ENCODE measurements at regions not wholly inside any gene's neighbourhood (a gene's known extent, or its start where the extent isn't known, plus 50 kb on each side); places are given as distances from the start of the nearest gene placed in this dataset.
"Not testable (repeated sequence)": the region's sequence is repeated elsewhere in the genome, so short reads cannot be mapped to it uniquely, and the experiment has no call there.

- DNase-seq (ENCODE audit: missing footprints); intact Hi-C loops (cut with DNase I); ATAC-seq: not testable (repeated sequence)
Measured at GRCh38 chr2:203626247-203626646, 80.2 kb upstream of the CD28 start.

DNA sequence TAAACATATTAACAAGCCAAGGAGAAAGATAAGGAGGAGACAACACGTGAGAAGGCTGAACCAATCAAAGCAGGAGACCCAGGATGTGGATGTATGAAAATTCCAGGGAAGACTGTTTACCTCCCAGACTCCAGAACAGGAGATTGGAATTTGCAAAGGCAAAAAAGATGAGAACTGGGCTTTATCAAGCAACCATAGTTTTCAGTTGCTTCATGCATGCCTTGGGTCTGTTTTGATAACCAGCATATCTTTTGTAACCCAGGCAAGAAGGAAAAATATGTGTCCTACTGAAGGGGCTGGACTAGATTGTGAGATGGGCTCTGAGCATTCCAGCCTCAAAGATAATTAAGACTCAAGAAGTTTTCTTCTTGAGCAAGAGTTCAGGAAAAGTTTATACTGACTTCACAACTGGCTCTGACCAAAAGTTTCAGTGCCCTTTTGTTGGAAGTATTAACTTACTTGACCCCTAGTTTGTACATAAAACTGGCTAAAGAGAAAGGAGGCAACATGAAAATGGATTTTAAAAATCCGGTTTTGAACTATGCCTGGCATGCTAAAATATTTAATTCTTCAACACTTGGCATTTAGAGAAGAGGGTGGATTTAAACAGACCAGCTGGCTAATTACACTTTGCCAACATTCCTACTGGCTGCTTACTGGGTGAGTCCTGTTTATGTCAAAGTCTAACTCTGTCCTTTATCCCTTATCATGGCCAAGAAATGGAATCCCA is 79.3 kb upstream of the CD28 start:
- DNase-seq (ENCODE audit: missing footprints): no peak
- intact Hi-C loops (cut with DNase I): no loop called here
- ATAC-seq: peak; percentile 67

DNA sequence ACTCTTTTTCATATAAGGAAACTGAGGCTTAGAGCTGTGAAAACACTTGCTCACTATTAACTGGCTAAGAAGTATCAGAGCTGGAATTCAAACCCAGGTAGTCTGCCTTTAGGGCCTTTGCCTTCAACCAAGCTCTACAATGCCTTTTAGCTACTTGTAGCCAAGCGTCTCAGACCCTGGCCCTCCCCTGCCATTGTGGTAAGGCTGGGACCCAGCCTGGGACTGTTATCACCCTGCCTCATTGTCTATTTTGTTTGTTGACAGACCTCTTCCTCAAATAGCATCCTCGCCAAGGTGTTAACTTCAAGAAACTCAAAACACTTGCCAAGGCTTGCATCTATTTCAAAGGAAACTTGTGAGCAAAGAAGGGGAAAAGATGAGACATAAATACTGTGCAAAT is 76.7 kb upstream of the CD28 start:
- intact Hi-C loops (cut with DNase I): no loop called here
- ATAC-seq (no peak), DNase-seq (ENCODE audit: missing footprints) (no peak)

DNA sequence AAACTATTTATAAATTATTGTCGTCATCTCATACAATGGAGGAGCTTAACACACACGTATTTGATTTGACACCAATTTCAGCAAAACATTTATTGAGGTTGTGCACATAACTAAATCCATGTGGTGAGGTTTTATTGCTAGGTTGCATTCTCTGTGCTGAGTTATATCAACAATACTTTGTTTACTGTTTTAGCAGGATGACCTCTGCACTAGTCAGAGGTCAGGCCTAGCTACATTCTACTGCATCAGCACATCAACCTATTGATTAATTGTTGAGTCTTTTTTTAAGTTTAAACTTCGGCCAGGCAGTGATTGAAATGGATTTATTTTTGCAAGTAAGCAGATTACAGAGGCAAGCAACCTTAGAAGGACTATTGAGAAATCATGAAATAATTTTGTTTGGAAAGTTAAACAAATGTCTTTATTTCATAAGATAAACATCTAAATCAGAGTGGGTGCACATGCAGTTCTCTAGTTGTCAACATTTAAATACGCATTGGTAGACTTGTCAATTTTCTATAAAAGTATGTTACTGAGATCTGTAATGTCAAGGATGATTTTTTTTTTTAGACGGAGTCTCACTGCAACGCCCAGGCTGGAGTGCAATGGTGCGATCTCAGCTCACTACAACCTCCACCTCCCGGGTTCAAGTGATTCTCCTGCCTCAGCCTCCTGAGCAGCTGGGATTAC is 75.2 kb upstream of the CD28 start:
- no peak for DNase-seq (ENCODE audit: missing footprints)
- intact Hi-C loops (cut with DNase I): no loop called here
- ATAC-seq: no peak

GRCh38 chr2:203636588-203637470 is 69.6 kb upstream of the CD28 start:
- ATAC-seq: peak; percentile 88
- no peak for DNase-seq (ENCODE audit: missing footprints)
- intact Hi-C loops (cut with DNase I): no loop called here

GRCh38 chr2:203637471-203638167 is 68.8 kb upstream of the CD28 start:
- ATAC-seq: no peak
- intact Hi-C loops (cut with DNase I): no loop called here
- DNase-seq (ENCODE audit: missing footprints): no peak

DNA sequence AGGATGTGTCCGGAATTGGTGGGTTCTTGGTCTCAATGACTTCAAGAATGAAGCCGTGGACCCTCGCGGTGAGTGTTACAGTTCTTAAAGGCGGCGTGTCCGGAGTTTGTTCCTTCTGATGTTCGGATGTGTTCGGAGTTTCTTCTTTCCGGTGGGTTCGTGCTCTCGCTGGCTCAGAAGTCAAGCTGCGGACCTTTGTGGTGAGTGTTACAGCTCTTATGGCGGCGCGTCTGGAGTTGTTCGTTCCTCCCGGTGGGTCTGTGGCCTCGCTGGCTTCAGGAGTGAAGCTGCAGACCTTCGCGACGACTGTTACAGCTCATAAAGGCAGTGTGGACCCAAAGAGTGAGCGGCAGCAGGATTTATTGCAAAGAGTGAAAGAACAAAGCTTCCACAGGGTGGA is 64.6 kb upstream of the CD28 start:
- DNase-seq (ENCODE audit: missing footprints); ATAC-seq; intact Hi-C loops (cut with DNase I): not testable (repeated sequence)

DNA sequence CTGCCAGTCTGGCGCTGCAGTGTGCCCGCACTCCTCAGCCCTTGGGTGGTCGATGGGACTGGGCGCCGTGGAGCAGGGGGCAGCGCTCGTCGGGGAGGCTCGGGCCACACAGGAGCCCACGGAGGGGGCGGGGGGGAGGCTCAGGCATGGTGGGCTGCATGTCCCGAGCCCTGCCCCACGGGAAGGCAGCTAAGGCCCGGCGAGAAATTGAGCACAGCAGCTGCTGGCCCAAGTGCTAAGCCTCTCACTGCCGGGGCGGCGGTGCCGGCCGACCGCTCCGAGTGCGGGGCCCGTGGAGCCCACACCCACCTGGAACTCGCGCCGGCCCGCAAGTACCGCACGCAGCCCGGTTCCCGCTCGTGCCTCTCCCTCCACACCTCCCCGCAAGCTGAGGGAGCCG is 63.6 kb upstream of the CD28 start:
- ATAC-seq; DNase-seq (ENCODE audit: missing footprints); intact Hi-C loops (cut with DNase I): not testable (repeated sequence)

- DNase-seq (ENCODE audit: missing footprints) (no peak), ATAC-seq (no peak)
- intact Hi-C loops (cut with DNase I): no loop called here
Measured at GRCh38 chr2:203645831-203646230, 60.6 kb upstream of the CD28 start.

- no peak for DNase-seq (ENCODE audit: missing footprints)
- intact Hi-C loops (cut with DNase I): no loop called here
- ATAC-seq: no peak
Measured at GRCh38 chr2:203646266-203646864, 60.1 kb upstream of the CD28 start.

DNA sequence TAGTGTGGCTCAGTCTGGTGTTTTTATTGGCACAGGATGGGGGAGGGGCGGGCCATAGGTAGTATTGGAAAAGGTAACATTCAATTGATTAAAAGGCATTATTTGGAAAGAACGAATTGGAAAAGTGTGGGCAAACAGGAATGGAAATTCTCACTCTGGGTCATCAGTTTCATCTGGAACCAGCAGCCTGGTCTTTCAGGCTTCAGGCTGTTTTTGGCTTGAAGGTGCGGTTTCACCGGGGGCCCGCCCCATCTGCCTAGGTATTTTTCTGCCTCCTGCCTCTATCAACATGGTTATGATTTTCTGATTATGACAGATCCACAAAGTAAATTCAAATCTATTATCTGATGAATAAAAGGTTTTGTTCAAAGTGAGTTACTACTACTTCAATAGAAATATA is 59.5 kb upstream of the CD28 start:
- DNase-seq (ENCODE audit: missing footprints) (no peak), ATAC-seq (no peak)
- intact Hi-C loops (cut with DNase I): no loop called here

DNA sequence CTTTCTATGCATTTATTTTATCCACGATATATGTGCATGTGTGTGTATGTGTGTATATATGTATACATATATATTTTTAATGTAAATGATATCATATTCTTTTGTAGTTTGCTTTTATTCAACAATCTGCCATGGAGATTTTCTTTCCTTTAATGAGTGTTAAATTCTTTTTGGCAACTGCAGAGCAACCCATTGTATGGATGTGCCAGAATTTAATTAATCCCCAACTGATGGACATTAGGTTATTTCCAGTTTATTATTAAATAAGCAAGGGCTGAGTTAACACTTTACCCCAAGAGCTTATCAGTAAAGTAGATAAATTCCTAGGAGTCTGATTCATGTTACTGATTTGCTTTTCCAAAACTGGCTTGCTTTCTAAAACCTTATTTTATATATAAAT is 58.9 kb upstream of the CD28 start:
- DNase-seq (ENCODE audit: missing footprints): no peak
- intact Hi-C loops (cut with DNase I): no loop called here
- no peak for ATAC-seq

DNA sequence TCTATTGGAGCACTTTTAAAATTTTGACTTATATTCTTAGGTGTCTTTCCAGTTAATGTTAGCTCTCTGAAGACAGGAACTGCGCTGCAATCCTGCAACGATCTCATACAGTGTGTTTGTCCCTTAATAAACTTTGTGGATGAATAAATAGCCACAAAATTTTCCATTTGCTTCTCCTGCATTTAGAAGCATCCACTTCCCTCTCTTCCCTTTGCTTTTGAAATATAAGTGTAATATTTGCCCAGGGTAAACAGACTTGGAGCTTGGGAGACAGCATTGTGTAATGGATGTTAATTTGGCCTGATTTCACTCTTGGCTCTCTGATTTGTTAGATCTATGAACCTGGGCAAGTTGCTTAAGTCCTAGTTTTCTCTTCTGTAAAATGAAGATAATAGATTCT is 58.2 kb upstream of the CD28 start:
- ATAC-seq: peak; percentile 35
- intact Hi-C loops (cut with DNase I): no loop called here
- DNase-seq (ENCODE audit: missing footprints): no peak

GRCh38 chr2:203649176-203649814 is 57.1 kb upstream of the CD28 start:
- ATAC-seq (no peak), DNase-seq (ENCODE audit: missing footprints) (no peak)

GRCh38 chr2:203650860-203651613 is 55.4 kb upstream of the CD28 start:
- no peak for DNase-seq (ENCODE audit: missing footprints)
- intact Hi-C loops (cut with DNase I): loop anchor here (2.0 to 10.0 kb wide), 4 partner anchors 116 to 256 kb away; partner anchors contain the start of gene RAPH1
- ATAC-seq: peak; percentile 74

More at GRCh38 chr2:203649176-203649814, 57.1 kb upstream of the CD28 start:
- intact Hi-C loops (cut with DNase I): no loop called here

- DNase-seq (ENCODE audit: missing footprints): no peak
- no peak for ATAC-seq
- intact Hi-C loops (cut with DNase I): loop anchor here (2.0 to 10.0 kb wide), 4 partner anchors 117 to 256 kb away; partner anchors contain the start of gene RAPH1
Measured at GRCh38 chr2:203651621-203652020, 54.8 kb upstream of the CD28 start.

- no peak for DNase-seq (ENCODE audit: missing footprints)
- intact Hi-C loops (cut with DNase I): loop anchor here (5.0 to 10.0 kb wide), 3 partner anchors 120 to 252 kb away; partner anchors contain the start of gene RAPH1
- no peak for ATAC-seq
Measured at GRCh38 chr2:203654826-203655225, 51.6 kb upstream of the CD28 start.

Data from Right ventricle myocardium inferior (tissue), 1 donor.